ENCODE measurements at regions not wholly inside any gene's neighbourhood (a gene's known extent, or its start where the extent isn't known, plus 50 kb on each side); places are given as distances from the start of the nearest gene placed in this dataset.

DNA sequence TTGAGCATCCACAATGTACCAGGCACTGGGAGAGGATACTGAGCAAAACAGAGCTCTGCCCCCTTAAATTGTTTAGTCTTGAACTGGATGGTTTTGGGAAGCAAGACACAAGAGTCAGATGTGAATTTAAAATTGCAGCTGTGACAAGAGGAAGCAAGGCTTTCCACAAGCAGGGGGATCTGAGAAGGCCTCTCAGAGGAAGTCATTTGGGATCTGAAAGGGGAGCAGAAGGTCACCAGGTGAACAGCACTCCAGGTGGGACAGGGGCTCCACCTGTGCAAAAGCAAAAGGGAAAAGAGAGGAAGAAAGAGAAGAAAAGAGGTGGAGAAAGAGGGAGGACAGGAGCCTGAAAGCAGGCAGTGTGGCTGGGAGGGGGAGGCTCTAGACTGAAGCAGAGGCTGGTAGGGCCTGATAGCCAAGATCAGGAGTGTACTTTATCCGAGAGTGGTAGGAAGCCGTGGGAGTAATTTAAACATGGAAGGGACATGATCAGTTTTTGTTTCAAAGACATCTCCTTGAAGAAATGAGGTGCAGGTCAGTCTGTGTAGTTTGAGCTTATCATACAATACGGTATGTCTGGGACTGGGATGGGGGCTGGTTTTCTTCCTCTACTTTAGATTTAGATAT, 76.1 kb upstream of the DUSP5 start:
- H3K27ac ChIP-seq = no peak overlapping the region
- H3K4me3 ChIP-seq (ENCODE audit: low read depth, low read length) = no peak overlapping the region
- H3K27me3 ChIP-seq (ENCODE audit: insufficient read depth, low read depth, severe bottlenecking) = no peaks in the 10 kb centered on the region
- no peaks in the 10 kb centered on the region for H3K9me3 ChIP-seq (ENCODE audit: severe bottlenecking)
- TF ChIP-seq, protein P1, sequence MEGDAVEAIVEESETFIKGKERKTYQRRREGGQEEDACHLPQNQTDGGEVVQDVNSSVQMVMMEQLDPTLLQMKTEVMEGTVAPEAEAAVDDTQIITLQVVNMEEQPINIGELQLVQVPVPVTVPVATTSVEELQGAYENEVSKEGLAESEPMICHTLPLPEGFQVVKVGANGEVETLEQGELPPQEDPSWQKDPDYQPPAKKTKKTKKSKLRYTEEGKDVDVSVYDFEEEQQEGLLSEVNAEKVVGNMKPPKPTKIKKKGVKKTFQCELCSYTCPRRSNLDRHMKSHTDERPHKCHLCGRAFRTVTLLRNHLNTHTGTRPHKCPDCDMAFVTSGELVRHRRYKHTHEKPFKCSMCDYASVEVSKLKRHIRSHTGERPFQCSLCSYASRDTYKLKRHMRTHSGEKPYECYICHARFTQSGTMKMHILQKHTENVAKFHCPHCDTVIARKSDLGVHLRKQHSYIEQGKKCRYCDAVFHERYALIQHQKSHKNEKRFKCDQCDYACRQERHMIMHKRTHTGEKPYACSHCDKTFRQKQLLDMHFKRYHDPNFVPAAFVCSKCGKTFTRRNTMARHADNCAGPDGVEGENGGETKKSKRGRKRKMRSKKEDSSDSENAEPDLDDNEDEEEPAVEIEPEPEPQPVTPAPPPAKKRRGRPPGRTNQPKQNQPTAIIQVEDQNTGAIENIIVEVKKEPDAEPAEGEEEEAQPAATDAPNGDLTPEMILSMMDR (IDR thresholded peaks at IDR 0.05; ENCODE audit: low read depth, low read length) = no peak
- DNase-seq = no peak
- no peaks in the 10 kb centered on the region for H3K36me3 ChIP-seq

DNA sequence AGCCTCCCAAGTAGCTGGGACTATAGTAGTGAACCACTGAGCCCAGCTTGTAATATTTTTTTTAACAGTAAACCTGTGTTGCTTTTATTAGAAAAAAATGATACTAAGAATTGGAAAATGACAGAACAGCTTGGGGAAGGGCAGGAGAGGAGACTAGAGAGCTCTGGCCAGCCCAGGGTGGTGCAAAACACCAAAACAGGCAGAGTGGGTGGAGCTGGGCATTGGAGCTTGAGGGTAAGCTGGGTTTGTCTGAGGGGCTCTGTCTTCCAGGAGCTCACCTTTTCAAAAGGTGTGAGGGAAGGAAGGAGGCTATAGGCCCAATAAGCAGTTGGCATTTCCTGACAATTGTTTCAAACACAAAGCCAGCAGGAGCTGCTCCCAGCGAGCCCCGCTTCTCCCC, 75.2 kb upstream of the DUSP5 start:
- no peaks in the 10 kb centered on the region for H3K36me3 ChIP-seq

DNA sequence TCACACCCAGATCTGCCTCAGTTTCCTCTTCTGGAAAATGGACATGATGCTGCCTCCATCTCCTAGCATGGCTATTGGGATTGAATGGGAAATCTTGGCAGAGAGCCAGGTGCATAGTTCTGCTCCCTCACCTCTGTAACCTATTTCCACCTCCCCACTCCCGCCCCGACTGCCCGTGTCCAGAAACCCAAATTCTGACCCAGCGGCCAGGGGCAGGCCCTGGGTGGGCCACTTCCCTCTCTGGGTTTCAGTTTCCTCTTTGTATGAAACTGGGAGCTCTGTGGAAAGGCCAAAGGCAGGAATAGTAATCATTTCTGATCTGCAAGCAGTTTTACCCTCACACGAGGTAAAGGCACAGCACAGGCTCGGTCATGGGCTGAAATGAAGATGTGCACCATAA, 74.1 kb upstream of the DUSP5 start:
- no peaks in the 10 kb centered on the region for H3K9me3 ChIP-seq (ENCODE audit: severe bottlenecking)
- no peak for DNase-seq
- H3K27me3 ChIP-seq (ENCODE audit: insufficient read depth, low read depth, severe bottlenecking) = no peaks in the 10 kb centered on the region
- H3K4me3 ChIP-seq (ENCODE audit: low read depth, low read length) = no peak overlapping the region
- H3K36me3 ChIP-seq = no peaks in the 10 kb centered on the region
- TF ChIP-seq, protein P1 (IDR thresholded peaks at IDR 0.05; ENCODE audit: low read depth, low read length) = no peak
- no peak overlapping the region for H3K27ac ChIP-seq

More for the DNA sequence above, 75.2 kb upstream of the DUSP5 start:
- TF ChIP-seq, protein P1 (IDR thresholded peaks at IDR 0.05; ENCODE audit: low read depth, low read length) = no peak
- Histone ChIP-seq H3K9me3 (ENCODE audit: severe bottlenecking) (no peaks in the 10 kb centered on the region), H3K4me3 (ENCODE audit: low read depth, low read length) (no peak overlapping the region), H3K27me3 (ENCODE audit: insufficient read depth, low read depth, severe bottlenecking) (no peaks in the 10 kb centered on the region), H3K27ac (no peak overlapping the region)
- DNase-seq = no peak

DNA sequence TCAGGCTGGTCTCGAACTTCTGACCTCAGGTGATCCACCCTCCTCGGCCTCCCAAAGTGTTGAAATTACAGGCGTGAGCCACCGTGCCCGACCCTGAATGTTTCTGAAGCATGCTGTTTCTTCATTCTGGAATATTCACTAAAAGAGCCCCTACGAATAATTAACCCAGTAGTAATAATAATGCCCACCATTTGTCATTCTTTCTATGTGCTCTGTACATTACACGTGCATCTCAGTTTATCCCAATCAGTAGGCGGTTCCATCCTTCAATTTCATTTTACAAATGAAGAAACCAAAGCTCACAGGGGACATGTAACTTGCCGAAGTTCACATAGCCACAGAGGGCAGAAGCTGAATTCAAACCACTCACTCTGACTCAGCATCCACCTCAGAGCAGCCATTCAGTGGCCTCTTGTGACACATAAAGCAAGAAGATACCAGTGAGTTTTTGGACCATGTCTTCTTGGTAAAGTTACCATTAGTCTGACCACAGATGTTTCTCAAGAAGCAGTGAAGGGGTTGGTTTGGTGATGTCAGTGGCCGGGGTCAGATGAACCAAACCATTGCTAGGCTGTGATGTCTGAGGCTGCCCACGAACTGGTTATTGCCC, 71.9 kb upstream of the DUSP5 start:
- H3K9me3 ChIP-seq (ENCODE audit: severe bottlenecking) = no peaks in the 10 kb centered on the region
- no peak overlapping the region for H3K4me3 ChIP-seq (ENCODE audit: low read depth, low read length)
- no peak for DNase-seq
- no peak overlapping the region for H3K27ac ChIP-seq
- TF ChIP-seq, protein P1 (IDR thresholded peaks at IDR 0.05; ENCODE audit: low read depth, low read length) = no peak
- H3K27me3 ChIP-seq (ENCODE audit: insufficient read depth, low read depth, severe bottlenecking) = no peaks in the 10 kb centered on the region
- no peaks in the 10 kb centered on the region for H3K36me3 ChIP-seq

DNA sequence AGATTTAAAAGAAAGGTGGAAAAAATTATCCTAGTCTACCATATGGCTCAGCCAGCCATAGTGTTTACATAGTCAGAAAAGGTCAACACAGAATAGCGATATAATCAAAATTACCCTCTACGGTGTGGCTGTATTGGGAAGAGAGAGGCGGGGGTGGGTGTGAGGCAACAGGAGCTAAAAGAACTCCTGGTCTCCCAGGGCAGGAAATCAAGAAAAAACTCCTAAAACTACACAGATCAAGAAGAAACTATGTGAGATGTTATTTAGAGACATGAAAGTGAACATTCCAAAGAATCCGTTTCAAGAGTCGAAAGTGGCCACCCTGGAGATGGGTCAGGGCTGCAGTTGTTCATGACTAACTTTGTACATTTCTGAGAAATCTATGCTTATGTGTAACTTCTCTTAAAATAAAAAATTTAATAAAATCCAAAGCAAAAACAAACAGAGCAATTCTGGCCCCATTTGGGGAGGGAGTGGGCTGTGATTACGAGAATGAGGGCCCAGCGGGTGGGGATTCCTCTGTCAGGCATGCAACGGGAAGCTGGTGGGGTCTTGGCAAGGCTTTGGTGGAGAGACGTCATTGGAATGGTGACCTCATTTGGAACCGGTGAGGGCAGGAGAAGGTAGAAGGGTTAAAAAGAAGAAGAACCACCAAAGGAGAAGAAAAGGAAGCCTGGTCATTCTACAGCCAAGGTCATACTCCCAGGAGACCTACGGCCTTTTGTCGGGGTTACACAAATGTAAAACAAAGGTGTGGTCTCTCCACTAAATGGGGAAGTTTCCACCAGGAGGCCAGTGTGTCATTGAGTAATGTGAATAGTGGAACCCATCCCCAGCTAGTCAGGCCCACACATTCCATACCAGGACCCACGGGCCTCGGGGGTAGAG, 71.2 kb upstream of the DUSP5 start:
- Histone ChIP-seq H3K27ac (no peak overlapping the region), H3K27me3 (ENCODE audit: insufficient read depth, low read depth, severe bottlenecking) (no peaks in the 10 kb centered on the region), H3K4me3 (ENCODE audit: low read depth, low read length) (no peak overlapping the region), H3K9me3 (ENCODE audit: severe bottlenecking) (no peaks in the 10 kb centered on the region), H3K36me3 (no peaks in the 10 kb centered on the region)
- TF ChIP-seq, protein P1 (IDR thresholded peaks at IDR 0.05; ENCODE audit: low read depth, low read length) = no peak
- DNase-seq = no peak

All from WERI-Rb-1 (cell line).